ENCODE measurements at regions not wholly inside any gene's neighbourhood (a gene's known extent, or its start where the extent isn't known, plus 50 kb on each side); places are given as distances from the start of the nearest gene placed in this dataset.
"Not testable (repeated sequence)": the region's sequence is repeated elsewhere in the genome, so short reads cannot be mapped to it uniquely, and the experiment has no call there.

DNA sequence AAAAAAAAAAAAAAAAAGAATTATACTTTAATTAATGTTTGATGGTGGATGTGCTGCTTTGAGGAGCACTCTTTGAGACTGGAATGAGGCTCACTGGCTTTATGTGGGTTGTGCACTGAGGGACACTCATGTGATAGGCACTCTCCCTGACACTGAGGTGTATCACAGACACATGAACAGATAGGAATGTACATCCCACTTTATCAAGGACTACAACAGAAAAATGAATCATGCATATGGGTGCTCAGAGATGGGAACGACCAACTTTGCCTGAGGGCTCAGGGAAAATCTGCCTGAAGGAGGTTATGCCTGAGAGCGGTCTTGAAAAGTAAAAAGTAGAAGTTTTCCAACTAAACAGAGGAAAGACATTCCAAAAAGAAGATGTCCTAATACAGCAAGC is 97.7 kb upstream of the RBPJ start:
- no peaks in the 10 kb centered on the region for H3K4me1 Mint-ChIP-seq (ENCODE audit: low read depth)
- H3K36me3 Mint-ChIP-seq (ENCODE audit: low read depth), result no peaks in the 10 kb centered on the region
- no peaks in the 10 kb centered on the region for H3K9me3 Mint-ChIP-seq
- no peak overlapping the region for H3K4me3 Mint-ChIP-seq
- H3K27ac Mint-ChIP-seq, result no peak overlapping the region
- DNase-seq, result no peak
- H3K27me3 Mint-ChIP-seq, result no peaks in the 10 kb centered on the region

DNA sequence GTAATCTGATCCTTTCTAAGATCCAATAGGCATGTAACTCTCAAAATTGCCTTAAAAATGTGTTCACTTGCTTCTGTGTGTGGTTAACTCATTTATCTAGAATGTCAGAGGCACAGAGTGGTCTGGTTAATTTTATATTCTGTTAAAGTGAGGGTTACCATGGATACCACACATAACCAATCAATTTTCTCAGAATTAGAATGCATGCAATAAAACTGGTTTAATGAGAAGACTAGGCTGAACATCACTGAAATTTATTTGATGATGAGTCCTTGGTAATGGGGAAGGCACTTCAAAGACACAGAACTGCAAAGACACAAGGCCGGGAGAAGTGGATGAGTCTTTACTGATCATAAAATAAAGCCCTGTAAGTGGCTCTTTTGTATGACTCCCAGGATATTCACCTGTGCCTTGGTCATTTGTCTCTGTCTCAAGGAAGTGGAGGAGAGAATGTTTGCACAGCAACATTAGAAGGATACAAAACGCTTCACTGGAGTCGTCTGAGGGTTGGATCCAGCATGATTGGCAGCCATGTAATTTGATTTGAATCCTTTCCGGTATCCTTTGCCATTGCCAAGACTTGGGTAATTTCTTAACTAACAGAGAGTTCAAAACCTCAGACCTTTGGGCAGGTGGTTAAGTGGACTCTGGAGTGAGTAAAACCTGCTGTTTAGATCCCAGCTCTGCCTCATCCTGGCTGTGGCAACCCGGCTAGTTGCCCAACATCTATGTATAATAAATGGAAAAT is 94.0 kb upstream of the RBPJ start:
- H3K4me3 Mint-ChIP-seq, result no peak overlapping the region

DNA sequence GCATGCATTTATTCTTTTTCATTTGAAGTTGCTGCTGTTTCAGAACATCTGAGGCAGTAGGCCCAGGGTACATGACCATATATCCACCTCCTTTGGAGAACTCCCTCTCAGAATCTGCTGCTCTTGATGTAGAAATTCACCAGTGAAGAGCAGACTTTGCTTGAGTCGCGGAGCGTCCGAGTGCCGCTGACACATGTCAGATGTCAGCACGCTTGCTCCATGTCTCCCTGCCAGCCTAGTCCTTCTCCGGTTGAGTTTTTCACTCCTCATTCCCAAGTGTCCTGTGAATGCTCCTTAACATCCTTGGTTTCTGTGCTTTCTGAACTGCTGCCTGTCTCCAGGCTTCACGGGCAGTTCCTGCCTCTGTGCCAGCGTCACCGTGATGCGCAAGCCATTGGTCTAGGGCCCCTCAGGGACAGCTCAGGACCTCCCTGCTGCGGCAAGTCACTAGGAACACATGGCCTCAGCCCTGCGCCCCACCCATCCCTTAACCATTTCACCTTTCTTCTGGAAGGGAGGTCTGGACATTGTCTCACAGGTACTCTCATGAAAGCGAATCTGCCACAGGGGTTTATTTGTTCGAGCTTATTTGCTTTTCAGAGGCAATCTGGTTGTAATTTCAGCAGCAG is 93.1 kb upstream of the RBPJ start:
- DNase-seq, result no peak
- no peaks in the 10 kb centered on the region for H3K36me3 Mint-ChIP-seq (ENCODE audit: low read depth)
- H3K9me3 Mint-ChIP-seq, result no peaks in the 10 kb centered on the region
- no peak overlapping the region for H3K4me3 Mint-ChIP-seq
- no peak overlapping the region for H3K27ac Mint-ChIP-seq
- H3K4me1 Mint-ChIP-seq (ENCODE audit: low read depth), result no peaks in the 10 kb centered on the region
- no peaks in the 10 kb centered on the region for H3K27me3 Mint-ChIP-seq

More for the DNA sequence above, 94.0 kb upstream of the RBPJ start:
- no peaks in the 10 kb centered on the region for H3K27me3 Mint-ChIP-seq
- H3K9me3 Mint-ChIP-seq, result no peaks in the 10 kb centered on the region
- H3K4me1 Mint-ChIP-seq (ENCODE audit: low read depth), result no peaks in the 10 kb centered on the region
- no peak for DNase-seq
- no peaks in the 10 kb centered on the region for H3K36me3 Mint-ChIP-seq (ENCODE audit: low read depth)
- no peak overlapping the region for H3K27ac Mint-ChIP-seq

DNA sequence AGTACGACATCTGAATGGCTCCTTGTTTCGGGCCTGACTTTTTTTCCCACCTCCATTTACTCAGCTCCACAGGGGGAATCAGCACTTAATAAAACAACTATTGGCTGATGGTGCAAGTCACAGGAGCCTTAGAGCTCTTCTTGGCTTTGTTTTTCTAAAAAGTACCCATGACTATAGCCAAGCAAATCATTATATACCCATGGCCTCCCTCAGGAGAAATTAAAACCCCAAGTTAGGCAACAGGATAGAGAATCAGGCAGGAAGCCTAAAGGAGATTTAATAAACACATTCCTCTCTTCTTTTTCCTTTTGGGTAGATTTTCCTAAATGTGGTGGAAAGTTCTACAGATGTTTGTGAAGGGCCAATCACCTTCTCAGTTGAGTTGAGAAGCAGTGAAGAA is 91.9 kb upstream of the RBPJ start:
- no peak overlapping the region for H3K27ac Mint-ChIP-seq

DNA sequence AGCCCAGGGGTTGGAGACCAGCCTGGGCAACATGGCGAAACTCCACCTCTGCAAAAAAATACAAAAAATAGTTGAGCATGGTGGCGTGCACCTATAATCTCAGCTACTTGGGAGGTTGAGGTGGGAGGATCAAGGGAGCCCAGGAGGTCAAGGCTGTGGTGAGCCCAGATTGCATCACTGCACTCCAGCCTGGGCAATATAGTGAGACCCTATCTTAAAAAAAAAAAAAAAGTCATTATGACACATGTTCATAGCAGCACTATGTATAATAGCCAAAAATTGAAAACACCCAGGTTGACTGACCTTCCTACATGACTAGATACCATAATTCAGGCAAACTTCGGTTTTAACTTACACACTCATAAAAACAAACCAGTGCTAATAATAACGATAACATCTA is 90.8 kb upstream of the RBPJ start:
- peaks cover 15% of the 10 kb centered on the region for H3K4me1 Mint-ChIP-seq (ENCODE audit: low read depth)

More for the DNA sequence above, 91.9 kb upstream of the RBPJ start:
- no peak for DNase-seq
- no peak overlapping the region for H3K4me3 Mint-ChIP-seq
- H3K27me3 Mint-ChIP-seq, result no peaks in the 10 kb centered on the region
- peaks cover 10% of the 10 kb centered on the region for H3K4me1 Mint-ChIP-seq (ENCODE audit: low read depth)
- no peaks in the 10 kb centered on the region for H3K36me3 Mint-ChIP-seq (ENCODE audit: low read depth)
- no peaks in the 10 kb centered on the region for H3K9me3 Mint-ChIP-seq

DNA sequence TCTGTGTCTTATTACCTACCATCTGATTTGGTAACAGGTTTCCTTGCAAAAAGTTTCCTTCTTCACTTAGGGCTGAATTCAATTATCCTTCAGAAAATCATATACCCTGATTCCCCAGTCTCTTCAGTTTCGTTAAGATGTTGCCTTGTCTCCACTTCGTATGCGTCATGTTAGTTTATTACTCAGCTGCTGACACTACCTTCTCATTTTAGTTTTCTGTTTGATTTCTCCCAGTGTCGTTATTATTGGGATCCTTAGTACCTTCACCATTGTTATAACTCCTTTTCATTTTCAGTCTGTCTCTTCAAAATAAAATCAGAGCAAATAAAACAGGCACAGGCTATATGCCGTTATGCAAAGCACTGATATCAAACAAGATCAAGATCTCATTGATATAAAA is 87.5 kb upstream of the RBPJ start:
- no peak overlapping the region for H3K27ac Mint-ChIP-seq
- no peaks in the 10 kb centered on the region for H3K9me3 Mint-ChIP-seq
- H3K4me3 Mint-ChIP-seq, result no peak overlapping the region
- no peaks in the 10 kb centered on the region for H3K27me3 Mint-ChIP-seq
- H3K36me3 Mint-ChIP-seq (ENCODE audit: low read depth), result no peaks in the 10 kb centered on the region
- DNase-seq, result no peak
- peaks cover 15% of the 10 kb centered on the region for H3K4me1 Mint-ChIP-seq (ENCODE audit: low read depth)

More for the DNA sequence above, 90.8 kb upstream of the RBPJ start:
- H3K36me3 Mint-ChIP-seq (ENCODE audit: low read depth), result no peaks in the 10 kb centered on the region
- no peaks in the 10 kb centered on the region for H3K9me3 Mint-ChIP-seq
- H3K27ac Mint-ChIP-seq, result no peak overlapping the region
- H3K27me3 Mint-ChIP-seq, result no peaks in the 10 kb centered on the region
- no peak overlapping the region for H3K4me3 Mint-ChIP-seq
- DNase-seq, result no peak

DNA sequence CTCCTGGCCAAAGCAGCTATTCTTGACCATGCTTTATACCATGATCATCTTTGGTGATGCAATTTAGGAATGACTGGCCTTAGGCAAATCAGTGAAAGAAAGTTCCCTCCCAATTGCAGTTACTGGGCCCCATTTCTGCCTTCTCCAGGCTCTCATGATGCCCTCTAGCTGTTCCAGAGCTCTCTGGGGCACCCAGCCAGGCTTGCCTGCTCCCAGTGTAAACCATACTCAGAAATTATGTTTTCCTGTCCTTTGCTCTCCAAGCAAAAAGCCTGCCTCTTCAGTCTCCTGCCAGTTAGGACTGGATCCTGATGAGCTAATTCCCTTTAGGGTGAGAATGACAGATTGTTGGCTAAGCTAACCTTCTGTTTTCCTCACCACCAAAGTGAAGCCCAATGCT is 85.3 kb upstream of the RBPJ start:
- Mint-ChIP-seq H3K9me3 (no peaks in the 10 kb centered on the region), H3K36me3 (ENCODE audit: low read depth) (no peaks in the 10 kb centered on the region)
- DNase-seq, result no peak

DNA sequence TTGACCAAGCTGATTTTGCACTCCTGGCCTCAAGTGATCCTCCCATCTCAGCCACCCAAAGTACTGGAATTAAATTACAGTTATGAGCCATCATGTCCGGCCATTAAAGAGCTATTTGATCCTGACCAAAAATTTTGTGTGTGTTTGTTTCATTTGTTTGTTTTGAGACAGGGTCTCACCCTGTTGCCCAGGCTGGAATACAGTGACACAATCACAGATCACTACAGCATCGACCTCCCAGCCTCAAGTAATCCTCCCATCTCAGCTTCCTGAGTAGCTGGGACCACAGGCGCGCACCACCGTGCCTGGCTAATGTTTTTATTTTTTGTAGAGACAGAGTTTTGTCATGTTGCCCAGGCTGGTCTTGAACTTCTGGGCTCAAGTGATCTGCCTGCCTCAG is 82.9 kb upstream of the RBPJ start:
- no peak overlapping the region for H3K27ac Mint-ChIP-seq
- no peak overlapping the region for H3K4me3 Mint-ChIP-seq
- no peak for DNase-seq
- peaks cover 22% of the 10 kb centered on the region for H3K4me1 Mint-ChIP-seq (ENCODE audit: low read depth)
- H3K27me3 Mint-ChIP-seq, result no peaks in the 10 kb centered on the region
- H3K36me3 Mint-ChIP-seq (ENCODE audit: low read depth), result no peaks in the 10 kb centered on the region
- no peaks in the 10 kb centered on the region for H3K9me3 Mint-ChIP-seq

More for the DNA sequence above, 85.3 kb upstream of the RBPJ start:
- Mint-ChIP-seq H3K4me3 (no peak overlapping the region), H3K4me1 (ENCODE audit: low read depth) (peaks cover 15% of the 10 kb centered on the region), H3K27ac (no peak overlapping the region), H3K27me3 (no peaks in the 10 kb centered on the region)

DNA sequence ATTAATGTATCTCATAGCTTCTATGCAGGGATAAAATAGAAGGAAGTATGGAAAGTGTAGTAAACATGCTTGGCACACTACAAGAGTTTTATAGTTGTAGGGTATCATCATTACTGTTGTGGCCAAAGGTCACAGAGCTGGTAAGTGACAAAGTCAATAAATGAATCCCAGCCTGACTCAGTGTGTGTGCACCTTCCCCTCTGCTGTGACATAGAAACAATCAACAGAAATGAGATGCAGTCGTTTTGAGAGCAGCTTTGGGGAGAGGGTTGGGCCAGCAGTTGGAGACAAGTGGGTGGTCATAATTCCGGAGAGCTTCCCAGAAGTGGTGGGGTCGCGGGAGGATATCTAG is 82.4 kb upstream of the RBPJ start:
- Mint-ChIP-seq H3K36me3 (ENCODE audit: low read depth) (no peaks in the 10 kb centered on the region), H3K27me3 (no peaks in the 10 kb centered on the region), H3K27ac (no peak overlapping the region), H3K4me3 (no peak overlapping the region), H3K9me3 (no peaks in the 10 kb centered on the region), H3K4me1 (ENCODE audit: low read depth) (peaks cover 17% of the 10 kb centered on the region)
- no peak for DNase-seq

DNA sequence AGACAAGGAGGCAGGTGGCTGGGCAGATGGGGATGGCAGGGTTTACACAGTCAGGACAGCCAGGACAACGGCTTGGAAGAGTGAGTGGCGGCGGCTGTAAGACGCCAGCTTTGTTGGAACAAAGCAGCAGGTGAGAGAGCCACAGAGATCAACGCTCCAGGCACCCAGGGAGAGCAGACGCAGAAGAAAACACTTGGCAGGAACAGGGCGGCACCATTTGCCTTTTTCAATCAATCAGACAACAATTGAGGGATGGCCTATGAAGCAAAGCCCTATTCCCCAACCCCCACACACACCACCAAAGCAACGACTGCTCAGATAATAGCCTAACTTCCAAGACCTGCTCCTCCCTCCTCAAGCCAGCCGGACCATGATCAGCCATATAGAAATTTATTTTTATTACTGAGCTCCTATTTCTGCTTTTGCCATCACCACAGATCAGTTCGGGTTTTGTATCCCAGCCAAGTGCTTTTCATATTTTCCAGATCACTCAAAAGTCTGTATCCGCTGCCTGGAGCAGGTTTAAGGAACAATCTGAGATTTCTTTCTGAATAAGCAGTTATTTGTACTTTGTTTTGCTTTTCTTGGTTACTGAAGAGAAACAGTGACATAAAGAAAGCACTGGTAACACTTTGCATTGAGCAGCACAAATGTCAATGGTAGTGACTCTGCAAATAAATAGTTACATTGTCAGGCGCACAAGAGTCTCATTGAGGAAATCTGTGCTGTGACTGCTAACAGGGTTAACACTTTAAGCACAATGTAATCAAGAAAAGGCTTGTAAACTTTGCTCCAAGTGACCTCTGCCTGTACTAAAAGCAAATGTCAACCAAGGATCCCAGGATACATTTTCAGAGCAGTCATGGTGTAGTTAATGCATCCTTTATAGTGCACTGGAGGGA is 81.8 kb upstream of the RBPJ start:
- Mint-ChIP-seq H3K36me3 (ENCODE audit: low read depth) (no peaks in the 10 kb centered on the region), H3K9me3 (no peaks in the 10 kb centered on the region), H3K4me1 (ENCODE audit: low read depth) (peaks cover 11% of the 10 kb centered on the region), H3K27ac (no peak overlapping the region), H3K27me3 (no peaks in the 10 kb centered on the region), H3K4me3 (no peak overlapping the region)
- DNase-seq, result no peak

DNA sequence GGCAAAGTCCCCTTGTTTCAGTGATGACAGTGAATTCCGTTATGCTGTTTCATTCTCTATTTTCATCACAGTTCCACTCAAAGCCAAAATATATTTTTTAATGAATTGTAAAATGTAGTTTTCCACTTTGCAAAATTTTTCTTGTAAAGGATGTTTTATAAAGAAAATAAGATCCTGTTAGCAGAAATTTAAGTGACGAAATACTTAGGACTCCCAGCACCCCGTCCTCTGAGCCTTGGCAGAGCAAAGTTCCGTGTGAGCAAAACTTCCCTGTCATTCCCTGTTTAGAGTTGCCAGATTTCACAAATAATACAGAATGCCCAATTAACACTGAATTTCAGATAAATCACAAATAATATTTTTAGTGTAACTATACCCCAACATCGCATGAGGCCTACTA is 81.0 kb upstream of the RBPJ start:
- no peak for DNase-seq
- H3K27ac Mint-ChIP-seq, result no peak overlapping the region
- H3K9me3 Mint-ChIP-seq, result no peaks in the 10 kb centered on the region
- peaks cover 7% of the 10 kb centered on the region for H3K4me1 Mint-ChIP-seq (ENCODE audit: low read depth)
- H3K4me3 Mint-ChIP-seq, result no peak overlapping the region
- H3K36me3 Mint-ChIP-seq (ENCODE audit: low read depth), result no peaks in the 10 kb centered on the region
- no peaks in the 10 kb centered on the region for H3K27me3 Mint-ChIP-seq

DNA sequence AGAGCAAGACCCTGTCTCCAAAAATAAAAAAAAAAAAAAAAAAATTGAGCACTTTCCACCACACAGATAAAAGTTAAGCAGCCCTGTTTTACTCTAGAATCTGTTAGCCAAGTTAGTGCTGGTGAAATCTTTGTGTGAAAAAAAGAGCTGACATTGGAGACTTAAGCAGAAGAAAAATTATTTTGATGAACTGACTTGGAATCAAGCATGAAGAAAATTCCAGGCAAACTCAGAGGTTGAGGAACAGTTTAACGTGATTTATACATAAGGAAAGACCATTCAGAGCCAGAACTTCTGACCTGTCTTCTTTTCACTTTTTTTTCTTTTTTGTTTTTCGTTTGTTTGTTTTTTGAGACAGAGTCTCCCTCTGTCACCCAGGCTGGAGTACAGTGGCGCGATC is 79.6 kb upstream of the RBPJ start:
- Mint-ChIP-seq H3K4me3 (no peak overlapping the region), H3K36me3 (ENCODE audit: low read depth) (no peaks in the 10 kb centered on the region), H3K4me1 (ENCODE audit: low read depth) (peaks cover 7% of the 10 kb centered on the region), H3K27ac (no peak overlapping the region), H3K27me3 (no peaks in the 10 kb centered on the region), H3K9me3 (no peaks in the 10 kb centered on the region)
- DNase-seq, result no peak

DNA sequence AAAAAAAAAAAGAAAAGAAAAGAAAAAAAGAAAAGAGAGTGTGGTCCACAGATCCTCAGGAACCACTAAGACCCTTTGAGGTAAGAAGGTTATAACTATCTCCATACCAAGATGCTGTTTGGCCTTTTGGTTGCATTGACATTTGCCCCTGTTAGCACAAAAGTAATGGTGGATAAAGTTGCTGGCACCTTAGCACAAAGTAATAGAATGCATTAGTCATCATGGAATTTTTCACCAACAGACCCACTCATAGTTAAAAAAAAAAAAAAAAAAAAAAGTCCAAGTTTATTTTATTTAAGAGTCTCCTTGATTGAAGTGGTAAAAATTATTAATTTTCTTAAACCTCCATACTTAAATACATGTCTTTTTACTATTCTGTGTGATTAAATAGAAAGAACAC is 78.4 kb upstream of the RBPJ start:
- Mint-ChIP-seq H3K27ac (no peak overlapping the region), H3K4me1 (ENCODE audit: low read depth) (peaks cover 7% of the 10 kb centered on the region), H3K36me3 (ENCODE audit: low read depth) (no peaks in the 10 kb centered on the region), H3K9me3 (no peaks in the 10 kb centered on the region), H3K4me3 (no peak overlapping the region), H3K27me3 (no peaks in the 10 kb centered on the region)
- DNase-seq, result no peak

DNA sequence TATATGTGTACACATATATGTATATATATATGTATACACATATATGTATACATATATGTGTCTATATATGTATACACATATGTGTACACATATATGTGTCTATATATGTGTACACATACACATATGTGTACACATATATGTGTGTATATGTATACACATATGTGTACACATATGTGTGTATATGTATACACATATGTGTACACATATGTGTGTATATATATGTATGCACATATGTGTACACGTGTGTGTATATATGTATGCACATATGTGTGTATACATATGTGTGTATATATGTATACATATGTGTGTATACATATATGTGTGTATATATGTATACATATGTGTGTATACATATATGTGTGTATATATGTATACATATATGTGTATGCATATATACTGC is 76.7 kb upstream of the RBPJ start:
- not testable (repeated sequence) for H3K4me3 Mint-ChIP-seq, H3K27me3 Mint-ChIP-seq

DNA sequence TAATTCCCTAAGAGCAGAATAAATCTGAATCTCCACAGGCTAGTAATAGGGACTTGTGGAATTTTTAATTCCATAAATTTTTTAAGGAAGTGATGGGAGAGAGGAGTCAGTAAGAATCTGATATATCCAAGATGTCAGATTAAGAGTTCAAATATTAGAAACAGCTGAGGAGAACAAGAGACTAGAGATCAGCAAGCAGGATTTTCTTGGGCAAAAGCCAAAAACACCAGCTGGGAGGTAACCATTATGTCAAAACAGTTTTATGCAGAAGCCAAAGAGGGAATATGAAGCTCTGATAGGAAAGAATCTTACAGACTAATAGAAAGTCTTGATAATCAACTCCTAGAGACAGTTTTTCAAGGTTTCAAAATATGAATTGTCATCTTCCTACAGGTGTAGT is 72.2 kb upstream of the RBPJ start:
- Mint-ChIP-seq H3K27me3 (no peaks in the 10 kb centered on the region), H3K27ac (no peak overlapping the region), H3K36me3 (ENCODE audit: low read depth) (no peaks in the 10 kb centered on the region), H3K9me3 (no peaks in the 10 kb centered on the region), H3K4me1 (ENCODE audit: low read depth) (peaks cover 6% of the 10 kb centered on the region), H3K4me3 (no peak overlapping the region)
- DNase-seq, result no peak

More for the DNA sequence above, 76.7 kb upstream of the RBPJ start:
- not testable (repeated sequence) for H3K36me3 Mint-ChIP-seq (ENCODE audit: low read depth); H3K4me1 Mint-ChIP-seq (ENCODE audit: low read depth); H3K27ac Mint-ChIP-seq; H3K9me3 Mint-ChIP-seq; DNase-seq

All from activated T-cell treated with anti-CD3 and anti-CD28 coated beads, Interleukin-2, amount 50 U/mL, for 24 hours (primary cell).